IMR-90 (cell line): ENCODE measurements at regions not wholly inside any gene's neighbourhood (a gene's known extent, or its start where the extent isn't known, plus 50 kb on each side); places are given as distances from the start of the nearest gene placed in this dataset.

Experiments
- ATAC-seq: fragments of 200-7000 bp; cut with Tn5 transposase; 2 replicates; pipeline ENCODE4 v1.9.1; 2020; ENCODE audit warnings: low read depth, mild to moderate bottlenecking, moderate library complexity
- BruUV-seq: library from RNA; stranded (reverse); fragments of 400-500 nt; replicated peaks from 2 replicates; lab custom pipeline; 2021; lab: Mats Ljungman, UMichigan
- CTCF ChIA-PET: fragments of 300-600 bp; formaldehyde crosslinking; extraction: SDS; loops from one replicate; lab custom pipeline; 2021; ENCODE audit warnings: antibody characterized with exemption; lab: Yijun Ruan, JAX
- POLR2A ChIA-PET: fragments of 300-600 bp; sonication (Branson Sonifier 250); formaldehyde crosslinking; loops from one replicate; lab custom pipeline; 2022; ENCODE audit warnings: antibody characterized with exemption; ENCODE audit not compliant: unreplicated experiment; lab: Charles Lee
- DNase-seq: peaks from one replicate; pipeline ENCODE4 v3.0.0; 2013
- H2AFZ ChIP-seq: replicated peaks from 2 replicates; pipeline ENCODE3; 2013; ENCODE audit warnings: low read length, mild to moderate bottlenecking; ENCODE audit not compliant: poor library complexity
- H2AK5ac ChIP-seq: 2 replicates; pipeline ENCODE4 v1.6.1; 2013; ENCODE audit warnings: low read depth, low read length, inconsistent platforms
- H2AK9ac ChIP-seq: replicated peaks from 2 replicates; pipeline ENCODE3; 2013; ENCODE audit warnings: mild to moderate bottlenecking, low read depth, low read length, moderate library complexity; ENCODE audit not compliant: poor library complexity
- H2BK120ac ChIP-seq: 2 replicates; pipeline ENCODE4 v1.6.1; 2013; ENCODE audit warnings: low read depth, low read length, inconsistent platforms
- H2BK15ac ChIP-seq: 3 replicates; pipeline ENCODE4 v1.6.1; 2013; ENCODE audit warnings: low read depth, low read length, inconsistent platforms
- H2BK20ac ChIP-seq: 2 replicates; pipeline ENCODE4 v1.6.1; 2013; ENCODE audit warnings: low read depth, mild to moderate bottlenecking, inconsistent platforms, low read length, moderate library complexity
- H2BK5ac ChIP-seq: 2 replicates; pipeline ENCODE4 v1.6.1; 2013; ENCODE audit warnings: mild to moderate bottlenecking, low read depth, low read length, inconsistent platforms; ENCODE audit not compliant: poor library complexity, severe bottlenecking
- H3K14ac ChIP-seq: replicated peaks from 2 replicates; pipeline ENCODE4 v1.6.1; 2013; ENCODE audit warnings: low read depth, low read length, inconsistent platforms
- H3K18ac ChIP-seq: 2 replicates; pipeline ENCODE4 v1.6.1; 2013; ENCODE audit warnings: low read depth, low read length, control low read depth
- H3K23ac ChIP-seq: 2 replicates; pipeline ENCODE4 v1.6.1; 2013; ENCODE audit warnings: low read depth, low read length, inconsistent platforms
- H3K27ac ChIP-seq: 2 replicates; pipeline ENCODE4 v1.5.1; 2013; ENCODE audit warnings: mild to moderate bottlenecking, control low read depth, low read length; ENCODE audit not compliant: insufficient read depth
- H3K27me3 ChIP-seq: 2 replicates; pipeline ENCODE4 v1.6.1; 2013; ENCODE audit warnings: low read length; ENCODE audit not compliant: control insufficient read depth, insufficient read depth
- H3K36me3 ChIP-seq: 2 replicates; pipeline ENCODE4 v1.6.1; 2013; ENCODE audit warnings: low read length, mixed read lengths; ENCODE audit not compliant: control insufficient read depth, insufficient read depth
- H3K4ac ChIP-seq: 2 replicates; pipeline ENCODE4 v1.6.1; 2013; ENCODE audit warnings: low read depth, low read length, inconsistent platforms
- H3K4me1 ChIP-seq: 2 replicates; pipeline ENCODE4 v1.6.1; 2013; ENCODE audit warnings: low read length, mixed read lengths; ENCODE audit not compliant: control insufficient read depth, insufficient read depth
- H3K4me2 ChIP-seq: 2 replicates; pipeline ENCODE4 v1.6.1; 2013; ENCODE audit warnings: low read depth, mild to moderate bottlenecking, control low read depth, low read length, moderate library complexity
- H3K4me3 ChIP-seq: 2 replicates; pipeline ENCODE4 v1.5.1; 2013; ENCODE audit warnings: low read depth, mild to moderate bottlenecking, control low read depth, low read length, moderate library complexity; ENCODE audit not compliant: insufficient read depth
- H3K56ac ChIP-seq: 2 replicates; pipeline ENCODE4 v1.6.1; 2013; ENCODE audit warnings: low read length, inconsistent platforms; ENCODE audit not compliant: insufficient read depth; ENCODE audit errors: extremely low read depth
- H3K79me1 ChIP-seq, 2 experiments: 2 replicates each; pipeline ENCODE4 v1.6.1; 2013; ENCODE audit warnings: low read length in 2 of 2, inconsistent platforms in 1 of 2, low read depth in 1 of 2
- H3K9ac ChIP-seq: 2 replicates; pipeline ENCODE4 v1.6.1; 2013; ENCODE audit warnings: low read depth, low read length, control low read depth
- H3K9me1 ChIP-seq: 2 replicates; pipeline ENCODE4 v1.6.1; 2013; ENCODE audit warnings: low read length, inconsistent platforms; ENCODE audit not compliant: insufficient read depth
- H3K9me3 ChIP-seq: 2 replicates; pipeline ENCODE4 v1.6.1; 2013; ENCODE audit warnings: low read length; ENCODE audit not compliant: control insufficient read depth, insufficient read depth
- H4K20me1 ChIP-seq: 2 replicates; pipeline ENCODE4 v1.6.1; 2013; ENCODE audit warnings: low read length, inconsistent platforms; ENCODE audit not compliant: insufficient read depth
- H4K5ac ChIP-seq: 2 replicates; pipeline ENCODE4 v1.6.1; 2013; ENCODE audit warnings: mild to moderate bottlenecking, low read depth, low read length, control low read depth
- H4K8ac ChIP-seq, 2 experiments: 2 replicates each; pipeline ENCODE4 v1.6.1; 2013; ENCODE audit warnings: low read depth in 2 of 2, low read length in 2 of 2, control low read depth in 1 of 2, inconsistent platforms in 1 of 2
- H4K91ac ChIP-seq: 2 replicates; pipeline ENCODE4 v1.6.1; 2013; ENCODE audit warnings: low read depth, low read length, inconsistent platforms; ENCODE audit not compliant: insufficient read depth
- CEBPB ChIP-seq: IDR thresholded peaks from 2 replicates; pipeline ENCODE4 v1.6.1; 2012; ENCODE audit warnings: low read depth, low read length, improper control_type of control experiment
- CTCF ChIP-seq: conservative IDR thresholded peaks from 2 replicates; pipeline ENCODE4 v1.5.1; 2012; ENCODE audit warnings: mild to moderate bottlenecking, low read depth, low read length, improper control_type of control experiment
- ELK1 ChIP-seq: fragments of 150-350 bp; IDR thresholded peaks from 2 replicates; pipeline ENCODE4 v1.6.1; 2016; ENCODE audit warnings: low read depth, mild to moderate bottlenecking, low read length, moderate library complexity, borderline replicate concordance
- FOS ChIP-seq: fragments of 150-350 bp; IDR thresholded peaks from 2 replicates; pipeline ENCODE4 v1.6.1; 2016; ENCODE audit warnings: low read depth, low read length
- MAFK ChIP-seq: IDR thresholded peaks from 2 replicates; pipeline ENCODE4 v1.6.1; 2012; ENCODE audit warnings: low read depth, low read length, improper control_type of control experiment
- NFE2L2 ChIP-seq: fragments of 150-350 bp; IDR thresholded peaks from 2 replicates; pipeline ENCODE4 v1.6.1; 2016; ENCODE audit warnings: low read depth, mild to moderate bottlenecking, low read length
- RAD21 ChIP-seq: IDR thresholded peaks from 2 replicates; pipeline ENCODE4 v1.6.1; 2012; ENCODE audit warnings: low read length, improper control_type of control experiment
- RCOR1 ChIP-seq: IDR thresholded peaks from 2 replicates; pipeline ENCODE4 v1.6.1; 2012; ENCODE audit warnings: mild to moderate bottlenecking, low read length, improper control_type of control experiment; ENCODE audit not compliant: insufficient replicate concordance
- SMC3 ChIP-seq: fragments of 150-350 bp; IDR thresholded peaks from 2 replicates; pipeline ENCODE4 v1.6.1; 2016; ENCODE audit warnings: low read depth, mild to moderate bottlenecking, antibody characterized with exemption, low read length, moderate library complexity
- USF2 ChIP-seq: fragments of 150-350 bp; IDR thresholded peaks from 2 replicates; pipeline ENCODE4 v1.6.1; 2017; ENCODE audit warnings: mild to moderate bottlenecking, antibody characterized with exemption, low read length, low read depth
- WGBS, 2 experiments: methylation state at CpG; one replicate each; pipeline versions ENCODE4 v1.1.5 to v1.1.7; 2013; ENCODE audit warnings: missing lambda C conversion rate in 2 of 2; ENCODE audit not compliant: insufficient read length in 1 of 2; ENCODE audit errors: extremely low coverage in 2 of 2; 5-methylcytosine and 5-hydroxymethylcytosine counted together
- dilution Hi-C: fragments of 300-500 bp; cut with HindIII; formaldehyde crosslinking; loops from one replicate; pipeline ENCODE4 v1.14.3; 2018; ENCODE audit warnings: low sequenced_read_pairs; ENCODE audit not compliant: unreplicated experiment
- in situ Hi-C: fragments of 300-500 bp; cut with MboI; formaldehyde crosslinking; loops from 3 replicates; pipeline ENCODE4 v1.14.3; 2019; ENCODE audit warnings: low sequenced_read_pairs, inconsistent platforms, mixed read lengths
- intact Hi-C: fragments of 100-400 bp; cut with micrococcal nuclease; formaldehyde crosslinking; loops from 2 replicates; pipeline ENCODE4 v1.10.0; 2022

- TF ChIP-seq RAD21 (no peak), NFE2L2 (no peak), RCOR1 (no peak), FOS (no peak), CEBPB (no peak), USF2 (no peak), MAFK (no peak), ELK1 (no peak), SMC3 (no peak), CTCF (no peak)
- no peaks in the 10 kb centered on the region for H3K9me1 ChIP-seq
- no peaks in the 10 kb centered on the region for H3K36me3 ChIP-seq
- no peak overlapping the region for H3K23ac ChIP-seq
- dilution Hi-C loops (no loop called here), intact Hi-C loops (no loop called here), in situ Hi-C loops (no loop called here)
- H3K9me3 ChIP-seq = no peaks in the 10 kb centered on the region
- no peak overlapping the region for H3K18ac ChIP-seq
- 12% methylated on average over 2 of the region's 7 CpGs; no CpG with 5 or more reads in 1 of the 2 experiments for WGBS, 2 experiments
- H4K20me1 ChIP-seq = no peaks in the 10 kb centered on the region
- H2BK5ac ChIP-seq = no peak overlapping the region
- no peak overlapping the region for H4K8ac ChIP-seq
- ChIA-PET CTCF (no interaction called here), POLR2A (no interaction called here)
- no TSS peak for BruUV-seq
- no peak overlapping the region for H3K4me3 ChIP-seq
- no peak overlapping the region for H2AFZ ChIP-seq
- H2BK120ac ChIP-seq = no peak overlapping the region
- H2AK9ac ChIP-seq = no peak overlapping the region
- no peak overlapping the region for H3K9ac ChIP-seq
- H3K14ac ChIP-seq = no peak overlapping the region
- H3K56ac ChIP-seq = no peak overlapping the region
- no peak overlapping the region for H2AK5ac ChIP-seq
- ATAC-seq (peak; percentile 63), DNase-seq (peak; percentile 7)
- peak overlapping the region; percentile 45 for H3K4me2 ChIP-seq
- no peak overlapping the region for H4K91ac ChIP-seq
- H3K79me1 ChIP-seq = no peaks in the 10 kb centered on the region
- no peak overlapping the region for H3K27ac ChIP-seq
- no peaks in the 10 kb centered on the region for H3K4me1 ChIP-seq
- H3K27me3 ChIP-seq = no peaks in the 10 kb centered on the region
- no peak overlapping the region for H4K5ac ChIP-seq
- H3K4ac ChIP-seq = no peak overlapping the region
- no peak overlapping the region for H2BK20ac ChIP-seq
- no peak overlapping the region for H2BK15ac ChIP-seq
Measured at GRCh38 chr3:153666991-153667740, 454.0 kb upstream of the ARHGEF26 start.
